HEK293T (cell line): ENCODE measurements at regions not wholly inside any gene's neighbourhood (a gene's known extent, or its start where the extent isn't known, plus 50 kb on each side); places are given as distances from the start of the nearest gene placed in this dataset.

Experiments used
- CTCF ChIA-PET: fragments of 350-600 bp; formaldehyde crosslinking; extraction: SDS; loops from one replicate; lab custom pipeline; 2021; ENCODE audit warnings: antibody characterized with exemption, inconsistent platforms; lab: Yijun Ruan, JAX
- POLR2A ChIA-PET: fragments of 350-600 bp; formaldehyde crosslinking; extraction: SDS; loops from one replicate; lab custom pipeline; 2020; ENCODE audit warnings: antibody characterized with exemption, inconsistent platforms; lab: Yijun Ruan, JAX
- DNase-seq: peaks from one replicate; pipeline ENCODE4 v3.0.0; 2012; ENCODE audit warnings: mixed read lengths; ENCODE audit errors: extremely low spot score
- ARNT ChIP-seq: fragments of 450-650 bp; IDR thresholded peaks from 2 replicates; pipeline ENCODE4 v1.6.1; 2017; ENCODE audit warnings: mild to moderate bottlenecking
- BHLHE40 ChIP-seq: fragments of 450-650 bp; IDR thresholded peaks from 2 replicates; pipeline ENCODE4 v1.6.1; 2016; ENCODE audit warnings: mild to moderate bottlenecking, moderate library complexity, borderline replicate concordance
- CTBP1 ChIP-seq: fragments of 450-650 bp; IDR thresholded peaks from 2 replicates; pipeline ENCODE4 v1.6.1; 2016; ENCODE audit warnings: borderline replicate concordance
- ELF4 ChIP-seq: fragments of 450-650 bp; IDR thresholded peaks from 2 replicates; pipeline ENCODE4 v1.6.1; 2017; ENCODE audit warnings: antibody characterized with exemption
- FOXA1 ChIP-seq: fragments of 450-650 bp; IDR thresholded peaks from 2 replicates; pipeline ENCODE4 v1.6.1; 2016; ENCODE audit warnings: mild to moderate bottlenecking
- FOXK2 ChIP-seq: fragments of 450-650 bp; IDR thresholded peaks from 2 replicates; pipeline ENCODE4 v1.6.1; 2016; ENCODE audit warnings: mild to moderate bottlenecking
- FOXM1 ChIP-seq: fragments of 450-650 bp; IDR thresholded peaks from 2 replicates; pipeline ENCODE4 v1.6.1; 2017; ENCODE audit warnings: mild to moderate bottlenecking, borderline replicate concordance
- HDGF ChIP-seq: fragments of 450-650 bp; IDR thresholded peaks from 2 replicates; pipeline ENCODE4 v1.6.1; 2017; ENCODE audit warnings: antibody characterized with exemption, borderline replicate concordance
- L3MBTL2 ChIP-seq: fragments of 450-650 bp; conservative IDR thresholded peaks from 2 replicates; pipeline ENCODE4 v1.6.1; 2016; ENCODE audit warnings: mild to moderate bottlenecking
- LEF1 ChIP-seq: fragments of 450-650 bp; IDR thresholded peaks from 2 replicates; pipeline ENCODE4 v1.6.1; 2017; ENCODE audit warnings: mild to moderate bottlenecking, borderline replicate concordance
- NFRKB ChIP-seq: fragments of 450-650 bp; IDR thresholded peaks from 2 replicates; pipeline ENCODE4 v1.6.1; 2016; ENCODE audit warnings: mild to moderate bottlenecking, moderate library complexity
- SP1 ChIP-seq: fragments of 450-650 bp; IDR thresholded peaks from 2 replicates; pipeline ENCODE4 v1.6.1; 2017
- SUZ12 ChIP-seq: fragments of 450-650 bp; IDR thresholded peaks from 2 replicates; pipeline ENCODE4 v1.6.1; 2016; ENCODE audit warnings: mild to moderate bottlenecking
- TARDBP ChIP-seq: fragments of 450-650 bp; IDR thresholded peaks from 2 replicates; pipeline ENCODE4 v1.6.1; 2016
- ZNF384 ChIP-seq: fragments of 450-650 bp; IDR thresholded peaks from 2 replicates; pipeline ENCODE4 v1.6.1; 2016
- TF ChIP-seq, protein P1 (sequence below): fragments of 450-650 bp; IDR thresholded peaks from 2 replicates; pipeline ENCODE4 v1.6.1; 2016

DNA sequence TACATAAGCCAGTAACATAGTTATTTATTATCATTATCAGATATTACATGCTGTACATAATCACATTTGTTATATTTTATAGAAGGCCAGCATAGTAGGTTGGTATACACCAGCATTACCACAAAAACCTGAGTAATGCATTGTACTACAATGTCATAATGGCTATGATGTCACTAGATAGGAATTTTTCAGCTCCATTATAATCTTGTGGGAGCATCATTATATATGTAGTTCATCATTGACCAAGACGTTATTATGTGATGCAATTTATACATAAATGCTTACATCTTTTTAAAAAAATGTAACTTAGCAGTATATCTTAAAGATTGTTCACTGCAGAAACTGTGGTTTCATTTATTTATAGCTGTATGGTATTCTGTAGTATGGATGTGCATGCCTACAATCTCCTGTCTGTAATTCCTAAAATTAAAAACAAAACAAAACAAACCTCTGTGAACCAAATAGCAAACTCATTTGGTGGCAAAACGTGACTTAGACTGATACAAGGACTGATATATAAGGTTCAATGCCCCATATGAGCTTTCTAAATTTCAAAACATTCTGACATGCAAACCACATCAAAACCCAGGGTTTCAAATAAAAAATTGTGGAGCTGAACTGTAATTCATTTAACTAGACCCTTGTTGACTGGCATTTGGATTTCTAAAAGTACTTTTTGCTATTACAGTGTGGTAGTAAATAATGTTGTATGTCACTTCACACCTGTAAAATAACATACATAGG lies 250.9 kb downstream of the DLEU7 start:
- TF ChIP-seq ELF4 (no peak), CTBP1 (no peak), TARDBP (no peak), SUZ12 (no peak), NFRKB (no peak), FOXM1 (no peak)
- TF ChIP-seq, protein P1, sequence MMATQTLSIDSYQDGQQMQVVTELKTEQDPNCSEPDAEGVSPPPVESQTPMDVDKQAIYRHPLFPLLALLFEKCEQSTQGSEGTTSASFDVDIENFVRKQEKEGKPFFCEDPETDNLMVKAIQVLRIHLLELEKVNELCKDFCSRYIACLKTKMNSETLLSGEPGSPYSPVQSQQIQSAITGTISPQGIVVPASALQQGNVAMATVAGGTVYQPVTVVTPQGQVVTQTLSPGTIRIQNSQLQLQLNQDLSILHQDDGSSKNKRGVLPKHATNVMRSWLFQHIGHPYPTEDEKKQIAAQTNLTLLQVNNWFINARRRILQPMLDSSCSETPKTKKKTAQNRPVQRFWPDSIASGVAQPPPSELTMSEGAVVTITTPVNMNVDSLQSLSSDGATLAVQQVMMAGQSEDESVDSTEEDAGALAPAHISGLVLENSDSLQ: no peak
- ChIA-PET POLR2A (no interaction called here), CTCF (no interaction called here)
- no peak for DNase-seq

- ChIA-PET CTCF (no interaction called here), POLR2A (no interaction called here)
- no peak for DNase-seq
- no peak for TF ChIP-seq TARDBP
- no peak for TF ChIP-seq ARNT
Observed at GRCh38 chr13:50593207-50593606, 250.3 kb downstream of the DLEU7 start.

DNA sequence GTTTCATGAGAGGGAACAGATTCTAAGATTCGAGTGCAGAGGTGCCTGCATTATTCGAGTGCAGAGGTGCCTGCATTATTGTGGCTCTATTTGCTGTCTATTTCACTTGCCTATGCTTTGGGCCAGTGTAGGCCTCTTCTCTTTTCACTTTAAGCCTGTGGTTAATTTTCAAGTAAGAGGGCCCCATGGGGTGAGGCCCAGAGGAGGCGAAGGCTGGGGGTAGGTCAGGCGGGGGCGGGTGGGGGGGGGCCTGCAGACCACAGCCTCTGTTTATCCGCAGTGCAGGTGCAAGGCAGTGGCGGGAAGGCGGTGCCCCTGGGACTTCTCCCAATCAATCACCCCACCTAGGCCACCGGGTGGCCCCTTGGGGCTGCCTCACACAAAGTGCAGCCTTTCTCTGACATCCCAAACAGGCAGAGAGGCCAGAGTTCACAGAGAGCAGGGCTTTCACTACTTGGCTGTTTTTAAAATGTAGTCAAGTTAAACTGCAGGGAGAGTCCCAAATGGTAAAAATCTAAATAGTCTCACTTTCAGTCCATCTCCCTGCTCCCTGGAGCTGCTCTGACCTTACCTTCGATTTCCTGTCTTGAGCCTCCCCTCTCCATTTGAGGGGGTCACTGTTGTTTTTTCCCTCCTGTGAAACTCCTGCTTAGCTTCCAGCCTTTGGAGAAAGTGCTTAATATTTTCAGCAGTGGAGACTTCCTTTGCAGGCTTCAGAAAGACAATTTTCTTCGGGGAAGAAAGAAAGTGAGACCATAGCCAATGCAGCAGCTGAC lies 249.0 kb downstream of the DLEU7 start:
- DNase-seq: no peak
- POLR2A ChIA-PET: no interaction called here
- CTCF ChIA-PET: no interaction called here
- TF ChIP-seq LEF1 (no peak), FOXK2 (no peak), ZNF384 (no peak), SUZ12 (no peak), CTBP1 (no peak), SP1 (no peak), L3MBTL2 (no peak), NFRKB (no peak), HDGF (no peak)

- no peak for DNase-seq
- TF ChIP-seq HDGF (no peak), BHLHE40 (no peak), FOXA1 (no peak), NFRKB (no peak), LEF1 (no peak), CTBP1 (no peak), L3MBTL2 (no peak), ZNF384 (no peak), SUZ12 (no peak), TARDBP (no peak), ARNT (no peak), ELF4 (no peak), SP1 (no peak), FOXK2 (no peak), FOXM1 (no peak)
- TF ChIP-seq, protein P1: no peak
- ChIA-PET CTCF (no interaction called here), POLR2A (no interaction called here)
Observed at GRCh38 chr13:50595196-50595595, 248.3 kb downstream of the DLEU7 start.

DNA sequence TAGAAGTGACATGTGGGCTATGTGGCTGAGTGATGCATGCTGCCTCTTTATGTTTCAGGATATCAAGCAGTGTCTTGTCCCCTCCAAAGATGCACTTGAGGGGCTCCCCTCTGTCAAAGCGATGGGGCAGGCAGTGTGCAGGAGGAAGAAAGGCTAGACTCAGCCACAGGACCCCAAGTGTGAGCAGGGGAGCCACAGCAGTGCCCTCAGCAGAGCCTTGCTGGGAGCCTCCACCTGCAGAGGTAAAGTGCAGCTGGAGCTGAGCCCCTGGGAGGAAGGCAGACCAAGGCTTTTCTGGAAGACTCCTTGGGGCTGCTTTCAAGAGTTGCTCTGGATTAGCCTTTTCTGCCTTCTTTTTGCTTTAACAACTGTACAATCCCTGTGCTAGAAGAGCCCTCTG lies 247.3 kb downstream of the DLEU7 start:
- CTCF ChIA-PET: no interaction called here
- no peak for DNase-seq
- TF ChIP-seq, protein P1: no peak
- TF ChIP-seq ZNF384 (no peak), ARNT (no peak), FOXA1 (no peak), TARDBP (no peak), SUZ12 (no peak), LEF1 (no peak), BHLHE40 (no peak)
- POLR2A ChIA-PET: no interaction called here

- TF ChIP-seq, protein P1: no peak
- TF ChIP-seq L3MBTL2 (no peak), FOXK2 (no peak), FOXA1 (no peak), CTBP1 (no peak), FOXM1 (no peak), ZNF384 (no peak), SUZ12 (no peak), BHLHE40 (no peak), SP1 (no peak)
- ChIA-PET CTCF (no interaction called here), POLR2A (no interaction called here)
- no peak for DNase-seq
Observed at GRCh38 chr13:50596776-50597203, 246.7 kb downstream of the DLEU7 start.
